Heart left ventricle (tissue), 13 donors: ENCODE measurements at regions not wholly inside any gene's neighbourhood (a gene's known extent, or its start where the extent isn't known, plus 50 kb on each side); places are given as distances from the start of the nearest gene placed in this dataset.

Source experiments
- POLR2A ChIP-seq, 2 donors: fragments of 450-650 bp; IDR thresholded peaks; one replicate each; pipeline ENCODE4 v1.6.1; 2017; ENCODE audit warnings: antibody characterized with exemption in 2 of 2, mild to moderate bottlenecking in 2 of 2, moderate library complexity in 2 of 2
- TF ChIP-seq, protein P1 (sequence below), 12 donors: fragments of 200-600 bp; sonication (generic) in 4 of 12; IDR thresholded peaks; one replicate each; pipeline versions ENCODE4 v1.5.0 to v1.8.0; 2018 to 2022; ENCODE audit warnings: antibody characterized with exemption in 12 of 12, mild to moderate bottlenecking in 5 of 12
- donor health status: ischemic (EF 13 %, LVEDD 7.1; RV severe dilation, severe dysfunction).
- donor health status: DM: no; HTN: yes; CAD: no.
- donor health status: DM: no; HTN: no; CAD: no.
- donor health status: ischemic (EF 25% LVEDD 6.9; RV normal size, moderate dysfunction).
- donor health status: ischemic (EF 25% LVEDD 5.7; RV mildly dilated, moderate dysfunction).
- donor health status: ischemic (EF 35%, LVEDD 5.7; RV mildly dilated, moderate dysfunction).
- donor health status: nonischemic (EF 11% LVEDD 7.7; RV severe dilation, severe dysfunction).
- donor health status: DM: yes; HTN: yes; CAD: no.
- donor health status: PGD.
- donor health status: ischemic (EF 29% LVEDD 5.4; RV normal size, mild dysfunction).
- donor health status: nonischemic (EF 23%, LVEDD 6.1; RV moderate dilation, normal function).

- TF ChIP-seq, protein P1, sequence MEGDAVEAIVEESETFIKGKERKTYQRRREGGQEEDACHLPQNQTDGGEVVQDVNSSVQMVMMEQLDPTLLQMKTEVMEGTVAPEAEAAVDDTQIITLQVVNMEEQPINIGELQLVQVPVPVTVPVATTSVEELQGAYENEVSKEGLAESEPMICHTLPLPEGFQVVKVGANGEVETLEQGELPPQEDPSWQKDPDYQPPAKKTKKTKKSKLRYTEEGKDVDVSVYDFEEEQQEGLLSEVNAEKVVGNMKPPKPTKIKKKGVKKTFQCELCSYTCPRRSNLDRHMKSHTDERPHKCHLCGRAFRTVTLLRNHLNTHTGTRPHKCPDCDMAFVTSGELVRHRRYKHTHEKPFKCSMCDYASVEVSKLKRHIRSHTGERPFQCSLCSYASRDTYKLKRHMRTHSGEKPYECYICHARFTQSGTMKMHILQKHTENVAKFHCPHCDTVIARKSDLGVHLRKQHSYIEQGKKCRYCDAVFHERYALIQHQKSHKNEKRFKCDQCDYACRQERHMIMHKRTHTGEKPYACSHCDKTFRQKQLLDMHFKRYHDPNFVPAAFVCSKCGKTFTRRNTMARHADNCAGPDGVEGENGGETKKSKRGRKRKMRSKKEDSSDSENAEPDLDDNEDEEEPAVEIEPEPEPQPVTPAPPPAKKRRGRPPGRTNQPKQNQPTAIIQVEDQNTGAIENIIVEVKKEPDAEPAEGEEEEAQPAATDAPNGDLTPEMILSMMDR (IDR thresholded peaks at IDR 0.05) = no peak
- no peak for TF ChIP-seq POLR2A (IDR thresholded peaks at IDR 0.05)
Observed at GRCh38 chr15:47588958-47589357, 128.3 kb upstream of the SEMA6D start.
